Sigmoid colon (tissue), 6 donors: ENCODE measurements at regions not wholly inside any gene's neighbourhood (a gene's known extent, or its start where the extent isn't known, plus 50 kb on each side); places are given as distances from the start of the nearest gene placed in this dataset.

ENCODE experiments used
- DNase-seq: peaks from one replicate; pipeline ENCODE4 v3.0.0-alpha.2; 2019
- H3K27ac ChIP-seq, 4 donors: fragments of 200-600 bp; sonication (generic); one replicate each; pipeline ENCODE4 v1.5.1; 2016 to 2019; ENCODE audit warnings: mild to moderate bottlenecking in 1 of 4
- H3K27me3 ChIP-seq, 3 donors: fragments of 200-600 bp; sonication (generic); one replicate each; pipeline ENCODE4 v1.5.1; 2019; ENCODE audit warnings: mild to moderate bottlenecking in 1 of 3
- H3K36me3 ChIP-seq, 4 donors: fragments of 200-600 bp; sonication (generic); one replicate each; pipeline ENCODE4 v1.5.1; 2016 to 2019
- H3K4me1 ChIP-seq, 4 donors: fragments of 200-600 bp; sonication (generic); one replicate each; pipeline ENCODE4 v1.5.1; 2017 to 2019
- H3K4me3 ChIP-seq, 4 donors: fragments of 200-600 bp; sonication (generic); one replicate each; pipeline ENCODE4 v1.5.1; 2017 to 2019; ENCODE audit warnings: mild to moderate bottlenecking in 2 of 4, moderate library complexity in 1 of 4
- H3K9me3 ChIP-seq, 4 donors: fragments of 200-600 bp in 3 of 4; sonication (generic) in 3 of 4; one replicate each; pipeline versions ENCODE4 v1.5.1 to v1.6.1; 2013 to 2019
- EP300 ChIP-seq, 4 donors: sonication (generic); formaldehyde crosslinking; IDR thresholded peaks; one replicate each; pipeline ENCODE4 v1.6.1; 2017; ENCODE audit warnings: antibody characterized with exemption in 4 of 4
- POLR2A ChIP-seq, 2 donors: fragments of 450-650 bp; IDR thresholded peaks; one replicate each; pipeline ENCODE4 v1.6.1; 2016; ENCODE audit warnings: antibody characterized with exemption in 2 of 2, mild to moderate bottlenecking in 2 of 2, moderate library complexity in 2 of 2
- POLR2AphosphoS5 ChIP-seq, 4 donors: sonication (generic); formaldehyde crosslinking; IDR thresholded peaks; one replicate each; pipeline ENCODE4 v1.6.1; 2017; ENCODE audit warnings: antibody characterized with exemption in 4 of 4
- whole genome bisulfite sequencing, 2 donors: extraction: QIAGEN DNeasy Blood & Tissue Kit; methylation state at CpG; one replicate each; pipeline ENCODE4 v1.1.7; 2013; 5-methylcytosine and 5-hydroxymethylcytosine counted together
- intact Hi-C: fragments of 100-400 bp; cut with DNase I; formaldehyde crosslinking; loops from one replicate; pipeline ENCODE4 v1.15.1; 2023
- TF ChIP-seq, protein P1 (sequence below), 4 experiments: fragments of 450-650 bp in 3 of 4; fragments of 200-600 bp in 1 of 4; IDR thresholded peaks; one replicate each; pipeline ENCODE4 v1.5.1; 2016 to 2019; ENCODE audit warnings: antibody characterized with exemption in 4 of 4, mild to moderate bottlenecking in 3 of 4, moderate library complexity in 2 of 4
- donor health status: healthy with polysubstance abuse.
- donor health status: healthy.

DNA sequence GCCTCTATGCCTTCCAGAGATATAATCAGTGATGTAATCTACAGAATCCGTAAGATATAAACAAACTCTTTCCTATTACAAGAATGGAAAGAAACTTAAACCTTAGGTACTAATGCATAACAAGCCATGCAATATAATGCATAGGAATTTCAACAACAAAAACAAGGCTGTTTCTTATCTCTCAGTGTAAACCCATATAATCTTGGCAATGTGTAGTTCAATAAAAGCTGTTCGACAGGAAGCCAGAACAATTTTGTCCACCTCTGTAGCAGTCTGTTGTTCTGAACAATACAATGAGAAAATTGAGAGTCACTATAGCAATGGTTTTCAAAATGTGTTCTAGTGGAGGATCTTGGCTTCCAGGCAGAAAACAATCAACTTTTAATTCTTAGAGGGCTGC is 111.5 kb upstream of the FREM2 start:
- Histone ChIP-seq H3K27ac (no peak overlapping the region), H3K4me3 (no peak overlapping the region), H3K9me3 (no peaks in the 10 kb centered on the region), H3K4me1 (no peaks in the 10 kb centered on the region), H3K36me3 (no peaks in the 10 kb centered on the region), H3K27me3 (no peaks in the 10 kb centered on the region)
- no peak for DNase-seq
- whole genome bisulfite sequencing, 2 donors: 8 to 36% methylated on average over 2 of the region's 2 CpGs
- TF ChIP-seq, protein P1, sequence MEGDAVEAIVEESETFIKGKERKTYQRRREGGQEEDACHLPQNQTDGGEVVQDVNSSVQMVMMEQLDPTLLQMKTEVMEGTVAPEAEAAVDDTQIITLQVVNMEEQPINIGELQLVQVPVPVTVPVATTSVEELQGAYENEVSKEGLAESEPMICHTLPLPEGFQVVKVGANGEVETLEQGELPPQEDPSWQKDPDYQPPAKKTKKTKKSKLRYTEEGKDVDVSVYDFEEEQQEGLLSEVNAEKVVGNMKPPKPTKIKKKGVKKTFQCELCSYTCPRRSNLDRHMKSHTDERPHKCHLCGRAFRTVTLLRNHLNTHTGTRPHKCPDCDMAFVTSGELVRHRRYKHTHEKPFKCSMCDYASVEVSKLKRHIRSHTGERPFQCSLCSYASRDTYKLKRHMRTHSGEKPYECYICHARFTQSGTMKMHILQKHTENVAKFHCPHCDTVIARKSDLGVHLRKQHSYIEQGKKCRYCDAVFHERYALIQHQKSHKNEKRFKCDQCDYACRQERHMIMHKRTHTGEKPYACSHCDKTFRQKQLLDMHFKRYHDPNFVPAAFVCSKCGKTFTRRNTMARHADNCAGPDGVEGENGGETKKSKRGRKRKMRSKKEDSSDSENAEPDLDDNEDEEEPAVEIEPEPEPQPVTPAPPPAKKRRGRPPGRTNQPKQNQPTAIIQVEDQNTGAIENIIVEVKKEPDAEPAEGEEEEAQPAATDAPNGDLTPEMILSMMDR (IDR thresholded peaks at IDR 0.05): no peak
- TF ChIP-seq POLR2AphosphoS5 (IDR thresholded peaks at IDR 0.05) (no peak), EP300 (IDR thresholded peaks at IDR 0.05) (no peak), POLR2A (IDR thresholded peaks at IDR 0.05) (no peak)
- intact Hi-C loops: no loop called here

DNA sequence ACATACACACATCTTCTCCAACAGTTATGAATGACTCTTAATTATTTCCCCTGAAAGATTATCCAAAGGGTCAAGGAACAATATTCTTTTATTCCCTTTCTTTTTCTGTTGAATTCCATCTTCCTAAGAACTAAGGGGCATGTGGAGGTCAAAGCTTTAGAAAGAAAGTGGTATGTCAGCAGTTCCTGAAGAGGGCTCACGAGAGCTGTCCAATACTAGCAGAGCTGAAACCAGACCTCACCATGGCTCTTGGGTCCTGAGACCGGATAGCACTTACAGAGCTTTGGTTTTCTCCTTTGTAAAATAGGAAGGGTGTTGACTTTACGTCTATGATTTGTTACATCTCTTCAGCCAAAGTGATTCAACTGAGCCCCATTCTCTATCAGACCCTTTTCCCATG is 109.8 kb upstream of the FREM2 start:
- no peak overlapping the region for H3K27ac ChIP-seq
- H3K4me1 ChIP-seq: no peaks in the 10 kb centered on the region
- no peaks in the 10 kb centered on the region for H3K36me3 ChIP-seq
- H3K27me3 ChIP-seq: no peaks in the 10 kb centered on the region
- intact Hi-C loops: no loop called here
- TF ChIP-seq, protein P1 (IDR thresholded peaks at IDR 0.05): no peak
- TF ChIP-seq POLR2A (IDR thresholded peaks at IDR 0.05) (no peak), POLR2AphosphoS5 (IDR thresholded peaks at IDR 0.05) (no peak)
- H3K9me3 ChIP-seq: no peaks in the 10 kb centered on the region
- no peak overlapping the region for H3K4me3 ChIP-seq
- no peak for DNase-seq
- 75 to 86% methylated on average over 3 of the region's 3 CpGs for WGBS, 2 donors

DNA sequence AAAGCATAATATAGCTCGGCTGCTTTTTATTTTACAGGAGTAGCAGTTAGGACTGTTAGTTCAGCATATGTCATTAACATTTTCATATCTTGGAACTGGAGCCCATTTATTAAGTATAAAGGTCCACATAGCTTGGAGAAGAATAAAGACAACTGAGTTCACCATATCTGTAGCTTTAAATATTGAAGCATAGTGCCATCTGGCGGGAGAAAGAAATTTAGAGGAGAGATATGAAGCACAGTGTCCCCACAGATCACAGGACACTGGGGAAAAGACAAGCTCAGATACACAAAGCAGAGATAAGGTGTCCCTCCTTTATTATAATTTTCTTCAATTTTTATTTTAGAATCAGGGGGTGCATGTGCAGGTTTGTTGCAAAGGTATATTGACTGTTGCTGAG is 104.7 kb upstream of the FREM2 start:
- TF ChIP-seq EP300 (IDR thresholded peaks at IDR 0.05): no peak
- TF ChIP-seq POLR2A (IDR thresholded peaks at IDR 0.05): no peak
- TF ChIP-seq POLR2AphosphoS5 (IDR thresholded peaks at IDR 0.05): no peak
- TF ChIP-seq, protein P1 (IDR thresholded peaks at IDR 0.05): no peak
- Histone ChIP-seq H3K27me3 (no peaks in the 10 kb centered on the region), H3K4me1 (no peaks in the 10 kb centered on the region), H3K4me3 (no peak overlapping the region), H3K9me3 (no peaks in the 10 kb centered on the region), H3K36me3 (no peaks in the 10 kb centered on the region), H3K27ac (no peak overlapping the region)
- DNase-seq: no peak
- intact Hi-C loops: no loop called here
- 3 to 22% methylated on average over 2 of the region's 2 CpGs for WGBS, 2 donors

DNA sequence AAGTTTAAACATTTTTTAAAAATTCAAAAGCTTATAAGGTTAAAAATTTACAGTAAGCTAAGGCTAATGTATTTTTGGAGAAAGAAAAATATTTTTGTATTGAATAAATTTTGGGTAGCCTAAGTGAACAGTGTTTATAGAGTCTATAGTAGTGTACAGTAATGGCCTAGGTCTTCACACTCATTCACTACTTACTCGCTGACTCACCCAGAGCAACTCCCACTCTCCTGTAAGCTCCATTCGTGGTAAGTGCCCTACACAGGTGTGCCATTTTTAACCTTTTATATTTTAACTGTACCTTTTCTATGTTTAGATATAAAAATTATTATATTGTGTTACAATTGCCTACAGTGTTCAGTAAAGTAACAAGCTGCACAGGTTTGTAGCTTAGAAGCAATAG is 96.6 kb upstream of the FREM2 start:
- TF ChIP-seq POLR2AphosphoS5 (IDR thresholded peaks at IDR 0.05) (no peak), POLR2A (IDR thresholded peaks at IDR 0.05) (no peak), EP300 (IDR thresholded peaks at IDR 0.05) (no peak)
- TF ChIP-seq, protein P1 (IDR thresholded peaks at IDR 0.05): no peak
- H3K9me3 ChIP-seq: no peaks in the 10 kb centered on the region
- intact Hi-C loops: no loop called here
- DNase-seq: no peak
- no peaks in the 10 kb centered on the region for H3K27me3 ChIP-seq
- H3K36me3 ChIP-seq: no peaks in the 10 kb centered on the region
- H3K27ac ChIP-seq: no peak overlapping the region
- no peak overlapping the region for H3K4me3 ChIP-seq
- H3K4me1 ChIP-seq: no peaks in the 10 kb centered on the region
- 60 to 68% methylated on average over 2 of the region's 2 CpGs for WGBS, 2 donors

DNA sequence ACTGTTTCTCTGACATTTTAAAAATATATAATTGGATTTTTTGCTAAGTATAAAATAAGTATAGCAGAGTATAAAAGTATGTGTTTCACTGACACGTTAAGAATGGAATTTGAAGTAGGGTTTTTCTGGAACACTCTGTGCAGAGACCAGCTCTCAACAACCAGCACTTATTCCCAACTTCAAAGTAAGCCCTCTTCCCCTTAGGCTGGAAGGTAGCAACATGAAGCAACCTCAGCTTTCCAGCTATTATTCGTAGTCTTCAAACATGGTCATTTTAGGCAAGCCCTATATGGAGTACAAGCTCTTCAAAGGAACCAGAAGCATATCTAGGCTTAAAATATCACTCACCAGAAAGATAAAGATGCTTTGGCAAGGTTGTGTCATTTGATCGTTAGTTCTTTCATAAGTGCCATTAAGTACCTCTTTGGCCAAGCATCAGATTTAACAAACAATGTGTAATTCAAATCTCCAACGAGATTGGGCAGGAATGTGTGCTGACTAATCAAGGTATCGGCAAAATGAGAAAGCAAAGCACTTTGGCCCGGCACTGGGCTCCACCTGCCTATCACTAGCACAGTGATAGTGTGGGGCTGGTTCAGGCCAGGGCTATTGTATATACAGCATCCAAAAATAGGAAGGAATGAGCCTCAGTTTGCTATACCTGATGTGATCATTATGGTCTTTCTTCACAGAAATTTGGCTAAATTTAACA is 95.9 kb upstream of the FREM2 start:
- no peak overlapping the region for H3K4me3 ChIP-seq
- intact Hi-C loops: no loop called here
- DNase-seq: no peak
- H3K9me3 ChIP-seq: no peaks in the 10 kb centered on the region
- TF ChIP-seq EP300 (IDR thresholded peaks at IDR 0.05) (no peak), POLR2A (IDR thresholded peaks at IDR 0.05) (no peak), POLR2AphosphoS5 (IDR thresholded peaks at IDR 0.05) (no peak)
- TF ChIP-seq, protein P1 (IDR thresholded peaks at IDR 0.05): no peak
- H3K27me3 ChIP-seq: no peaks in the 10 kb centered on the region
- H3K27ac ChIP-seq: no peak overlapping the region
- 70 to 85% methylated on average over 6 of the region's 6 CpGs for WGBS, 2 donors
- no peaks in the 10 kb centered on the region for H3K4me1 ChIP-seq
- H3K36me3 ChIP-seq: no peaks in the 10 kb centered on the region
